Upper lobe of right lung (tissue), 1 donor: ENCODE measurements at regions not wholly inside any gene's neighbourhood (a gene's known extent, or its start where the extent isn't known, plus 50 kb on each side); places are given as distances from the start of the nearest gene placed in this dataset.

Experiments used
- ATAC-seq: fragments of 200-7000 bp; cut with Tn5 transposase; one replicate; pipeline ENCODE4 v1.9.1; 2020; ENCODE audit warnings: mild to moderate bottlenecking, moderate library complexity
- DNase-seq: peaks from one replicate; pipeline ENCODE4 v3.0.0-alpha.2; 2020
- H3K27ac ChIP-seq: fragments of 200-600 bp; one replicate; pipeline ENCODE4 v1.8.0; 2022
- H3K27me3 ChIP-seq: fragments of 200-600 bp; one replicate; pipeline ENCODE4 v1.8.0; 2022; ENCODE audit warnings: mild to moderate bottlenecking
- H3K36me3 ChIP-seq: fragments of 200-600 bp; one replicate; pipeline ENCODE4 v1.8.0; 2022
- H3K4me1 ChIP-seq: fragments of 200-600 bp; one replicate; pipeline ENCODE4 v1.8.0; 2022
- H3K4me3 ChIP-seq: fragments of 200-600 bp; one replicate; pipeline ENCODE4 v1.8.0; 2022; ENCODE audit warnings: mild to moderate bottlenecking
- H3K9me3 ChIP-seq: fragments of 200-600 bp; one replicate; pipeline ENCODE4 v1.8.0; 2022
- intact Hi-C: fragments of 100-400 bp; cut with DNase I; formaldehyde crosslinking; loops from one replicate; pipeline ENCODE4 v1.11.0; 2022
- TF ChIP-seq, protein P1 (sequence below): fragments of 200-600 bp; IDR thresholded peaks from one replicate; pipeline ENCODE4 v1.8.0; 2022; ENCODE audit warnings: antibody characterized with exemption
- donor health status: DM: no; HTN: yes; CAD: no; lungs with severe emphysema.

DNA sequence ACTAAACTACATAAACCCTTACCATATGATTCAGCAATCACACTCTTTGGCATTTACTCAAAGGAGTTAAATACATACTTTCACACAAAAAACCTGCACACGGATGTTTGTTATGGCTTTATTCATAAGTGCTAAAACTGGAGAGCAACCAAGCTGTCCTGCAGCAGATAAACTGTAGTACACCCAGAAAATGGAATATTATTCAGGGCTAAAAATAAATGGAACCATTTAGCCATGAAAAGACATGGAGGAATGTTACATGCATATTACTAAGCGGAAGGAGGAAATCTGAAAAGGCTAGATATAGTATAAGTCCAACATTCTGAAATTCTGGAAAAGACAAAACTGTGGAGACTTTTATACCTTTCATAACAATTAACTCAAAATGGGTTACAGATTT is 73.6 kb upstream of the PHACTR3 start:
- Histone ChIP-seq H3K4me3 (no peak overlapping the region), H3K27ac (no peak overlapping the region), H3K36me3 (no peaks in the 10 kb centered on the region), H3K27me3 (peaks cover 36% of the 10 kb centered on the region), H3K9me3 (no peaks in the 10 kb centered on the region), H3K4me1 (no peaks in the 10 kb centered on the region)
- TF ChIP-seq, protein P1, sequence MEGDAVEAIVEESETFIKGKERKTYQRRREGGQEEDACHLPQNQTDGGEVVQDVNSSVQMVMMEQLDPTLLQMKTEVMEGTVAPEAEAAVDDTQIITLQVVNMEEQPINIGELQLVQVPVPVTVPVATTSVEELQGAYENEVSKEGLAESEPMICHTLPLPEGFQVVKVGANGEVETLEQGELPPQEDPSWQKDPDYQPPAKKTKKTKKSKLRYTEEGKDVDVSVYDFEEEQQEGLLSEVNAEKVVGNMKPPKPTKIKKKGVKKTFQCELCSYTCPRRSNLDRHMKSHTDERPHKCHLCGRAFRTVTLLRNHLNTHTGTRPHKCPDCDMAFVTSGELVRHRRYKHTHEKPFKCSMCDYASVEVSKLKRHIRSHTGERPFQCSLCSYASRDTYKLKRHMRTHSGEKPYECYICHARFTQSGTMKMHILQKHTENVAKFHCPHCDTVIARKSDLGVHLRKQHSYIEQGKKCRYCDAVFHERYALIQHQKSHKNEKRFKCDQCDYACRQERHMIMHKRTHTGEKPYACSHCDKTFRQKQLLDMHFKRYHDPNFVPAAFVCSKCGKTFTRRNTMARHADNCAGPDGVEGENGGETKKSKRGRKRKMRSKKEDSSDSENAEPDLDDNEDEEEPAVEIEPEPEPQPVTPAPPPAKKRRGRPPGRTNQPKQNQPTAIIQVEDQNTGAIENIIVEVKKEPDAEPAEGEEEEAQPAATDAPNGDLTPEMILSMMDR = no peak
- DNase-seq (no peak), ATAC-seq (no peak)
- intact Hi-C loops = no loop called here

DNA sequence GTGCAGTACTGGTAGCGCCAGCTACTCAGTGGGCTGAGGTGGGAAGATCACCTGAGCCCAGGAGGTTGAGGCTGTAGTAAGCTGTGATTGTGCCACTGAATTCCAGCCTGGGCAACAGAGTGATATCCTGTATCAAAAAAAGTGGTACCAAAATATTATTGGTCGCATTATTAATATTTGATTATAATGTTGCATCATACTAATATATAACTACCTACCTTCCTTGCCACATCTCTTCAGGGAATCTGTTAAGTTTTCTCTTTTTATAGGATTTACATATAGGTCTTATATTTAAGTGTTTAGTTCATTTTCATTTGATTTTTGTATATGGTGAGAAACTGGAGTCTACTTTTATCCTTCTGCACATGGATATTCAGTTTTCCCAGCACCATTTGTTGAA is 66.3 kb upstream of the PHACTR3 start:
- intact Hi-C loops = no loop called here
- Histone ChIP-seq H3K27me3 (no peaks in the 10 kb centered on the region), H3K4me3 (no peak overlapping the region), H3K36me3 (no peaks in the 10 kb centered on the region), H3K4me1 (no peaks in the 10 kb centered on the region), H3K9me3 (no peaks in the 10 kb centered on the region), H3K27ac (no peak overlapping the region)
- TF ChIP-seq, protein P1 = no peak
- DNase-seq (no peak), ATAC-seq (no peak)

DNA sequence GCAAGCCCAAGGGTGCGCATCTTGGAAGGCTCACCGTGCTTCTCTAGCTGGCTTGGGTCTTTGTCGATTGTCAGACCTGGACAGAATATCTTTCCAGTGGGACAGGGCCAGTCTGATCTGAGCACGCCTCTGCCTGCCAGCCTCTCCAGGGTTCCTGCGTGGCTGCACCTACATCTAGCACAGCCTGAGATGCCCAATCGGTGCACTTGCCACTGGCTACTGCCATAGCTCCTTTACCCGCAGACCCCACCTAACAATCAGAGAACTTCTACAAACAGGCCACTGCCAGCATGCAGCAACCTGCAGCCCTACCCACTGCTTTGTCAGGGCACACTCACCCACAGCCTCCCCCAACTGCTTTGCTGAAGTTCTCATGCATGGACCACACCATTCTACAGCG is 56.7 kb upstream of the PHACTR3 start:
- TF ChIP-seq, protein P1 = no peak
- Histone ChIP-seq H3K4me1 (no peaks in the 10 kb centered on the region), H3K9me3 (no peaks in the 10 kb centered on the region), H3K27me3 (peaks cover 18% of the 10 kb centered on the region), H3K36me3 (no peaks in the 10 kb centered on the region), H3K27ac (no peak overlapping the region), H3K4me3 (no peak overlapping the region)
- DNase-seq (no peak), ATAC-seq (no peak)
- intact Hi-C loops = no loop called here
